Testis (tissue), 2 donors: ENCODE measurements at regions not wholly inside any gene's neighbourhood (a gene's known extent, or its start where the extent isn't known, plus 50 kb on each side); places are given as distances from the start of the nearest gene placed in this dataset.

Source experiments
- DNase-seq: peaks from one replicate; pipeline ENCODE4 v3.0.0-alpha.2; 2019
- H3K27ac ChIP-seq, 2 donors: fragments of 200-600 bp; sonication (generic); one replicate each; pipeline ENCODE4 v1.5.1; 2019
- H3K27me3 ChIP-seq: fragments of 200-600 bp; sonication (generic); one replicate; pipeline ENCODE4 v1.5.1; 2019
- H3K36me3 ChIP-seq: fragments of 200-600 bp; sonication (generic); one replicate; pipeline ENCODE4 v1.5.1; 2017; ENCODE audit warnings: low read depth; ENCODE audit errors: missing control alignments
- H3K4me1 ChIP-seq: fragments of 200-600 bp; sonication (generic); one replicate; pipeline ENCODE4 v1.5.1; 2019
- H3K4me3 ChIP-seq, 2 donors: fragments of 200-600 bp; sonication (generic); one replicate each; pipeline ENCODE4 v1.5.1; 2017 to 2019
- H3K9me3 ChIP-seq: fragments of 200-600 bp; sonication (generic); one replicate; pipeline ENCODE4 v1.5.1; 2017
- POLR2A ChIP-seq: fragments of 450-650 bp; IDR thresholded peaks from one replicate; pipeline ENCODE4 v1.6.1; 2017; ENCODE audit warnings: antibody characterized with exemption, mild to moderate bottlenecking, moderate library complexity
- WGBS, 2 donors: methylation state at CpG; one replicate each; pipeline ENCODE4 v1.1.5; 2018; 5-methylcytosine and 5-hydroxymethylcytosine counted together
- intact Hi-C: fragments of 100-400 bp; cut with DNase I; formaldehyde crosslinking; loops from one replicate; pipeline ENCODE4 v1.15.1; 2023; ENCODE audit warnings: low total_unique reads
- TF ChIP-seq, protein P1 (sequence below), 3 experiments: fragments of 450-650 bp in 2 of 3; fragments of 200-600 bp in 1 of 3; sonication (generic) in 1 of 3; IDR thresholded peaks; one replicate each; pipeline ENCODE4 v1.5.1; 2016 to 2019; ENCODE audit warnings: antibody characterized with exemption in 3 of 3, mild to moderate bottlenecking in 2 of 3, moderate library complexity in 1 of 3

DNA sequence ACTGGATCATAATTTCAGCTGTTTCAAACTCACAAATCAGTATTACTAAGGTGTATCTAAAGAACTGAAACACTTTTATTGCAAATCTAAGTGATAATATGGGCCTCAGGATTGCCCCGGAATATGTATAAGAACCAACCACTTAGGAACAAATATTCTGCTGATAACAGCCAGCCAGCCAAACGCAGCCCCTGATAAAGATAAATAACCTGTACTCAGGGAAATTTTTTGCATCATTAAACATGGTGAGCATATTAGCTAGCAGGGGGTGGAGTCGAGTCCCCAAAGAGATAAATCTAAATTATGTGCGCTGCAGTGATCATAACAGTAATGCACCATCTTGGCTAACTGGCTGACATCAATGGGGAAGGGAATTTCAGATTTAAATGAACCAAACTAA, 410.2 kb upstream of the MAP3K7 start:
- Histone ChIP-seq H3K4me3 (no peak overlapping the region), H3K36me3 (no peaks in the 10 kb centered on the region), H3K9me3 (no peaks in the 10 kb centered on the region), H3K27me3 (no peaks in the 10 kb centered on the region), H3K4me1 (no peaks in the 10 kb centered on the region), H3K27ac (no peak overlapping the region)
- no peak for TF ChIP-seq POLR2A
- TF ChIP-seq, protein P1, sequence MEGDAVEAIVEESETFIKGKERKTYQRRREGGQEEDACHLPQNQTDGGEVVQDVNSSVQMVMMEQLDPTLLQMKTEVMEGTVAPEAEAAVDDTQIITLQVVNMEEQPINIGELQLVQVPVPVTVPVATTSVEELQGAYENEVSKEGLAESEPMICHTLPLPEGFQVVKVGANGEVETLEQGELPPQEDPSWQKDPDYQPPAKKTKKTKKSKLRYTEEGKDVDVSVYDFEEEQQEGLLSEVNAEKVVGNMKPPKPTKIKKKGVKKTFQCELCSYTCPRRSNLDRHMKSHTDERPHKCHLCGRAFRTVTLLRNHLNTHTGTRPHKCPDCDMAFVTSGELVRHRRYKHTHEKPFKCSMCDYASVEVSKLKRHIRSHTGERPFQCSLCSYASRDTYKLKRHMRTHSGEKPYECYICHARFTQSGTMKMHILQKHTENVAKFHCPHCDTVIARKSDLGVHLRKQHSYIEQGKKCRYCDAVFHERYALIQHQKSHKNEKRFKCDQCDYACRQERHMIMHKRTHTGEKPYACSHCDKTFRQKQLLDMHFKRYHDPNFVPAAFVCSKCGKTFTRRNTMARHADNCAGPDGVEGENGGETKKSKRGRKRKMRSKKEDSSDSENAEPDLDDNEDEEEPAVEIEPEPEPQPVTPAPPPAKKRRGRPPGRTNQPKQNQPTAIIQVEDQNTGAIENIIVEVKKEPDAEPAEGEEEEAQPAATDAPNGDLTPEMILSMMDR (IDR thresholded peaks at IDR 0.05), result no peak
- WGBS, 2 donors, result 72 to 83% methylated on average over 4 of the region's 4 CpGs
- no peak for DNase-seq
- intact Hi-C loops, result no loop called here

DNA sequence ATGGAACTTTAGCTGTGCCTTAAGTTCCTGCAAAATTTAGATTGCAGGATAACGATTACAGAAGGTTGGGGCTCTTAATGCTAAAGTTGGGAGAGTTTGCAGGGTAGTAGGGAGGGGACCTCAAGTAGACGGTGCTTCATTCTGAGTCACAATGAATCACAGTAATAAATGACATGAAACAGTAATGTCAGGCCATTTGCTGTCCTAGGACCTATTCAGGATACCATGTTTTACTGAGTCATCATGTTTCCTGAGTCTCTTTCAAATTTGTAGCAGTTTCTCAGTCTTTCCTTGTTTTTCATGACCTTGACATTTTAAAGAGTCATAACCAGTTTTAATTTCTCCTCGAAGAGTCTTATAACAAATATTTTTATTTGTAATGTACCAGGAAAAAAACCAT, 406.9 kb upstream of the MAP3K7 start:
- intact Hi-C loops, result no loop called here
- no peaks in the 10 kb centered on the region for H3K36me3 ChIP-seq
- H3K4me3 ChIP-seq, result no peak overlapping the region
- no peak for DNase-seq
- H3K27me3 ChIP-seq, result no peaks in the 10 kb centered on the region
- 35 to 54% methylated on average over 3 of the region's 3 CpGs for WGBS, 2 donors
- H3K27ac ChIP-seq, result no peak overlapping the region
- TF ChIP-seq, protein P1 (IDR thresholded peaks at IDR 0.05), result no peak
- no peak for TF ChIP-seq POLR2A
- H3K9me3 ChIP-seq, result no peaks in the 10 kb centered on the region
- no peaks in the 10 kb centered on the region for H3K4me1 ChIP-seq

DNA sequence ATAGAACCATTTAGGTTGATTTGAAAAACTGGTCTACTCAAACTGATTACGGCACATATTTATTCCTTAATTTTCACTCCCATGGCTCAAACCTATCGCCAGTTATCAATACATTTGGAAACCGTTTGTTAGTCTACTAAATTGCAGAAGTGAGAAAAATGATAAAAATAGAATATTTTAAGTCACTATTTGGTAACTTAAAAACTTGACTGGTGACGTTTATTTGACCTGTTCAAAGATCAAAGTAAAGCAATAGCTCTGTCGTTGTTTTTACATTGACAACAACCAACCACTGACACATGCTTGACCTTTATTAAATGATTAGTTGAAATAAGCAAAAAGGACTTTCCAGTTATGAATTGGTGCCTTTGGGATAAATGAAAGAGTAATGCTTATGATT, 402.9 kb upstream of the MAP3K7 start:
- 88 to 89% methylated on average over 5 of the region's 5 CpGs for WGBS, 2 donors
- no peak for DNase-seq
- Histone ChIP-seq H3K36me3 (no peaks in the 10 kb centered on the region), H3K27me3 (no peaks in the 10 kb centered on the region), H3K9me3 (no peaks in the 10 kb centered on the region), H3K4me3 (no peak overlapping the region), H3K4me1 (no peaks in the 10 kb centered on the region), H3K27ac (no peak overlapping the region)
- intact Hi-C loops, result no loop called here
- no peak for TF ChIP-seq POLR2A

DNA sequence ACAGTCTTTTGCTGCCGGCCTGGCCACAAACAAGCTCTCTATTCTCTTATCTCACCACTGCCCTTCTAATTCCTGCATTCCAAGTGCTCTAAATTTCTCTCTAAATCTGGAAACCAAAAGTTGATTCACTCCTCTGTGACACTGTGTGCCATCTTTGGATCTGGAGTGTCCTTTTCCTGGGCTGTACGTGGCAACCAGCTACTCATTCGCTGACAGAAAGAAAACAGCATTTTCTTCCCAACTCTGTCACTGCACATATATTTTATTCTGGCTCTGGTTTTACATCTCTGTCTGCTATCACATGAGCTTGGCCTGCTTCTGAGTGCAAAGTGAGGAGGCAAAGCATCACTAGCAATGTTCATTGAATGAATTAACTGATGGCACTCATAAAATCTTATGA, 397.2 kb upstream of the MAP3K7 start:
- intact Hi-C loops, result no loop called here
- WGBS, 2 donors, result 61 to 70% methylated on average over 3 of the region's 3 CpGs
- DNase-seq, result no peak

DNA sequence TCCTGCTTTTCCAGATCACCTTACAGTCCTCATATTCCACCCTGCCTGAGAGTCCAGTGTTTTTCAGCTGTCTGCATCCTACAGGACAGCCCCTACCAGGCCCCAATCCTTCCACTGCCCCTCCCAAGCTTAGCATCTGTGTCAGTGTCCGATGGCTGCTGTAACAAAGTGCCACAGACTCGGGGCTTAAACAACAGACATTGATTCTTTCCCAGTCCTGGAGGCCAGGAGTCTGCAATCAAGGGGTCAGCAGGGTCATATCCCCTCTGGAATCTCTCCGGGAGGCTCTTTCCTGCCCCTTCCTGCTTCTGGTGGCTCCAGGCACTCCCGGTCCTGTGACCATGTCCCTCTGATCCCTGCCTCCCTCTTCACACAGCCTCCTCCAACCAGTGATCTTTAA, 396.6 kb upstream of the MAP3K7 start:
- WGBS, 2 donors, result 73 to 79% methylated on average over 4 of the region's 4 CpGs
- Histone ChIP-seq H3K27ac (no peak overlapping the region), H3K4me1 (no peaks in the 10 kb centered on the region), H3K27me3 (no peaks in the 10 kb centered on the region), H3K36me3 (no peaks in the 10 kb centered on the region), H3K4me3 (no peak overlapping the region), H3K9me3 (no peaks in the 10 kb centered on the region)
- no peak for DNase-seq
- intact Hi-C loops, result no loop called here
- TF ChIP-seq POLR2A, result no peak
- TF ChIP-seq, protein P1 (IDR thresholded peaks at IDR 0.05), result no peak

More for the DNA sequence above, 397.2 kb upstream of the MAP3K7 start:
- Histone ChIP-seq H3K4me1 (no peaks in the 10 kb centered on the region), H3K4me3 (no peak overlapping the region), H3K27me3 (no peaks in the 10 kb centered on the region), H3K36me3 (no peaks in the 10 kb centered on the region), H3K9me3 (no peaks in the 10 kb centered on the region), H3K27ac (no peak overlapping the region)
- TF ChIP-seq POLR2A, result no peak
- TF ChIP-seq, protein P1 (IDR thresholded peaks at IDR 0.05), result no peak
